ENCODE measurements at regions not wholly inside any gene's neighbourhood (a gene's known extent, or its start where the extent isn't known, plus 50 kb on each side); places are given as distances from the start of the nearest gene placed in this dataset.
"Not testable (repeated sequence)": the region's sequence is repeated elsewhere in the genome, so short reads cannot be mapped to it uniquely, and the experiment has no call there.

DNA sequence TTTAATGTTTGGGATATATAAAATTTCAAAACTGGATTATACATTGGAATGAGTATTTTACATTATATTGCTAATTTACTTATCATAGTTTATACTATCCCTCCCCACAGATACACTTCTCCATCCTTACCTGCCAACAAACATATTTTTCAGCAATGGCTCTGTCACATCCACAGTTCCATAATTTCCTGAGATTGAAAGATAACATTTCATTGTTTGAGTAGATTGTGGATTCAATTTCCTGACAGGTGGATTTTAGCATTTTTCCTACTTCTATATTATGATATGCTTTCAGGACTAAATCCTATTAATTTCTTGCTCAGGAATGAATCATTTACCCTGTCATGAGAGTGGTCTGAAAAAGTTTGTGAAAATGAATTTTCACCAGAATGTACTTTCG, 115.3 kb upstream of the KLHL4 start:
- TF ChIP-seq, protein P1, sequence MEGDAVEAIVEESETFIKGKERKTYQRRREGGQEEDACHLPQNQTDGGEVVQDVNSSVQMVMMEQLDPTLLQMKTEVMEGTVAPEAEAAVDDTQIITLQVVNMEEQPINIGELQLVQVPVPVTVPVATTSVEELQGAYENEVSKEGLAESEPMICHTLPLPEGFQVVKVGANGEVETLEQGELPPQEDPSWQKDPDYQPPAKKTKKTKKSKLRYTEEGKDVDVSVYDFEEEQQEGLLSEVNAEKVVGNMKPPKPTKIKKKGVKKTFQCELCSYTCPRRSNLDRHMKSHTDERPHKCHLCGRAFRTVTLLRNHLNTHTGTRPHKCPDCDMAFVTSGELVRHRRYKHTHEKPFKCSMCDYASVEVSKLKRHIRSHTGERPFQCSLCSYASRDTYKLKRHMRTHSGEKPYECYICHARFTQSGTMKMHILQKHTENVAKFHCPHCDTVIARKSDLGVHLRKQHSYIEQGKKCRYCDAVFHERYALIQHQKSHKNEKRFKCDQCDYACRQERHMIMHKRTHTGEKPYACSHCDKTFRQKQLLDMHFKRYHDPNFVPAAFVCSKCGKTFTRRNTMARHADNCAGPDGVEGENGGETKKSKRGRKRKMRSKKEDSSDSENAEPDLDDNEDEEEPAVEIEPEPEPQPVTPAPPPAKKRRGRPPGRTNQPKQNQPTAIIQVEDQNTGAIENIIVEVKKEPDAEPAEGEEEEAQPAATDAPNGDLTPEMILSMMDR (IDR thresholded peaks at IDR 0.05; ENCODE audit: poor library complexity, severe bottlenecking): no peak
- ATAC-seq (ENCODE audit: low read depth) (no peak), DNase-seq (ENCODE audit: low spot score) (no peak)
- Histone ChIP-seq H3K9me3 (ENCODE audit: severe bottlenecking) (no peaks in the 10 kb centered on the region), H3K27me3 (ENCODE audit: insufficient read depth, poor library complexity, severe bottlenecking) (no peaks in the 10 kb centered on the region), H3K36me3 (ENCODE audit: low read depth) (no peaks in the 10 kb centered on the region), H3K4me1 (ENCODE audit: insufficient read depth, poor library complexity, severe bottlenecking) (no peaks in the 10 kb centered on the region), H3K27ac (ENCODE audit: poor library complexity, severe bottlenecking) (no peak overlapping the region), H3K4me3 (ENCODE audit: severe bottlenecking) (no peak overlapping the region)

- no peaks in the 10 kb centered on the region for H3K9me3 ChIP-seq (ENCODE audit: severe bottlenecking)
- H3K36me3 ChIP-seq (ENCODE audit: low read depth): no peaks in the 10 kb centered on the region
- TF ChIP-seq, protein P1 (IDR thresholded peaks at IDR 0.05; ENCODE audit: poor library complexity, severe bottlenecking): no peak
- no peaks in the 10 kb centered on the region for H3K4me1 ChIP-seq (ENCODE audit: insufficient read depth, poor library complexity, severe bottlenecking)
- no peak overlapping the region for H3K4me3 ChIP-seq (ENCODE audit: severe bottlenecking)
- ATAC-seq (ENCODE audit: low read depth) (no peak), DNase-seq (ENCODE audit: low spot score) (no peak)
- H3K27ac ChIP-seq (ENCODE audit: poor library complexity, severe bottlenecking): no peak overlapping the region
- H3K27me3 ChIP-seq (ENCODE audit: insufficient read depth, poor library complexity, severe bottlenecking): no peaks in the 10 kb centered on the region
These were observed 114.1 kb upstream of the KLHL4 start for GRCh38 chrX:87403551-87403950.

DNA sequence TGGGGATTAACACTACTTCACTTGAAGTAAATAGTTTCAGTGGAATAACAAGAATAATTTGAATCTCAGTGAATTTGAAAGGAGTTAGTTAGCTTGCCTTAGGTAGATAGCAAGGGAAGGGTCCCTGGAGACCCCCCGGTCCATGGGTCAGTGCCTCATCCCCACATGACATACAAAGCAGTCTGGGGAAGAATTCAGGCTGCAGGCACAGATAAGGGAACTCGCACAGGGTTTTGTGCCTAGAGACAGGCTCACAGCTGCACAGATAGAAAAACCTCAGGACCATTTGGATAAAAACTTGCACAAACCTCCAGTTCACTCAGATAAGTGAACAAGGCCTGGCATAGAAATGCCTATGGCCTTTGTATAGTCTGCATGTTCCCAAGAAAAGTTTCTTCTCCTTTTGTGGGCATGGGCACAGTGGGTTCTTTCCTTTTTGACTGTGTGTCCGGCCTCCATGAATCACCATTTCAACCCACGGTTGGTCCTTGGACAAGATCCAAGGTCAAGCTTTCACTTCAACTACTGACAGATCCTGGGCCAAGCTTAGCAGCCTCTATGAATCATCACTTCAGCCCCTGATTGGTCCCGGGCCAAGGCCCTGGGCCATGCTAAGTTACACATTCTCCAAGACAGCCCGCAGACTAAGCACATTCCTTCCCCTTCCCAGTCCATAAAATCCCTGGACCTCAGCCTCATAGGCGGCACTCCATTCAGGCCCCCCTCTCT, 108.3 kb upstream of the KLHL4 start:
- ATAC-seq (ENCODE audit: low read depth) (peak; percentile 95), DNase-seq (ENCODE audit: low spot score) (peak; percentile 59)
- no peaks in the 10 kb centered on the region for H3K36me3 ChIP-seq (ENCODE audit: low read depth)
- TF ChIP-seq, protein P1 (IDR thresholded peaks at IDR 0.05; ENCODE audit: poor library complexity, severe bottlenecking): no peak
- no peak overlapping the region for H3K27ac ChIP-seq (ENCODE audit: poor library complexity, severe bottlenecking)
- H3K9me3 ChIP-seq (ENCODE audit: severe bottlenecking): no peaks in the 10 kb centered on the region
- peaks cover 3% of the 10 kb centered on the region for H3K4me1 ChIP-seq (ENCODE audit: insufficient read depth, poor library complexity, severe bottlenecking)
- H3K27me3 ChIP-seq (ENCODE audit: insufficient read depth, poor library complexity, severe bottlenecking): no peaks in the 10 kb centered on the region
- H3K4me3 ChIP-seq (ENCODE audit: severe bottlenecking): no peak overlapping the region

- Histone ChIP-seq H3K4me1 (ENCODE audit: insufficient read depth, poor library complexity, severe bottlenecking) (no peaks in the 10 kb centered on the region), H3K36me3 (ENCODE audit: low read depth) (no peaks in the 10 kb centered on the region), H3K4me3 (ENCODE audit: severe bottlenecking) (no peak overlapping the region), H3K27me3 (ENCODE audit: insufficient read depth, poor library complexity, severe bottlenecking) (no peaks in the 10 kb centered on the region), H3K9me3 (ENCODE audit: severe bottlenecking) (no peaks in the 10 kb centered on the region), H3K27ac (ENCODE audit: poor library complexity, severe bottlenecking) (no peak overlapping the region)
- no peak for ATAC-seq (ENCODE audit: low read depth)
- TF ChIP-seq, protein P1 (IDR thresholded peaks at IDR 0.05; ENCODE audit: poor library complexity, severe bottlenecking): no peak
- DNase-seq (ENCODE audit: low spot score): no peak
These were observed 92.0 kb upstream of the KLHL4 start for GRCh38 chrX:87425618-87426017.

DNA sequence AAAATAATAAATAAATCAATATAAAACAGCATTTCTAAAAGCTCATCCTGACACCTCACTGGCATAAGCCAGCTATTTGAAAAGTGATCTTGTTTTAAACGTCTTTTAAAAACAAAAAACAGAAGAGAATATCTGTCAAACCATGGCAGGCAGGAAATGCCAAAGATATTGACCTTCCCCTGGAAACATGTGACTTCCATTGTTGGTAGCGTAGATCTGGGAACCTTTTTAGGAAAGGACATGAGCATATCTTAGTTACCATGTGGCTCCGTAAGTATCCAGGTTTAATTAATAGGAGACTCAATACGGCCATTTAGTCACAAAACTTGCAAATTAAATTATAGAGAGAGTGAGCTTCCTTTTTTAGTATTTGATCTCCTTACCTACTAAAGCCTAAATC, 83.0 kb upstream of the KLHL4 start:
- ATAC-seq (ENCODE audit: low read depth) (no peak), DNase-seq (ENCODE audit: low spot score) (no peak)
- Histone ChIP-seq H3K4me1 (ENCODE audit: insufficient read depth, poor library complexity, severe bottlenecking) (no peaks in the 10 kb centered on the region), H3K9me3 (ENCODE audit: severe bottlenecking) (no peaks in the 10 kb centered on the region), H3K27me3 (ENCODE audit: insufficient read depth, poor library complexity, severe bottlenecking) (no peaks in the 10 kb centered on the region), H3K4me3 (ENCODE audit: severe bottlenecking) (no peak overlapping the region), H3K27ac (ENCODE audit: poor library complexity, severe bottlenecking) (no peak overlapping the region), H3K36me3 (ENCODE audit: low read depth) (no peaks in the 10 kb centered on the region)
- TF ChIP-seq, protein P1 (IDR thresholded peaks at IDR 0.05; ENCODE audit: poor library complexity, severe bottlenecking): no peak

DNA sequence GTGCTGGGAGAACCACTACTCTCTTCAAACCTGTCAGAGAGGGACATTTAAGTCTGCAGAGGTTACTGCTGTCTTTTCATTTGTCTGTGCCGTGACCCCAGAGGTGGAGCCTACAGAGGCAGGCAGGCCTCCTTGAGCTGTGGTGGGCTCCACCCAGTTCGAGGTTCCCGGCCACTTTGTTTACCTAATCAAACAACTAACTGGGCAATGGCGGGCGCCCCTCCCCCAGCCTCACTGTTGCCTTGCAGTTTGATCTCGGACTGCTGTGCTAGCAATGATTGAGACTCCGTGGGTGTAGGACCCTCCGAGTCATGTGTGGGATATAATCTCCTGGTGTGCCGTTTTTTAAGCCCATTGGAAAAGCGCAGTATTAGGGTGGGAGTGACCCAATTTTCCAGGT, 69.0 kb upstream of the KLHL4 start:
- H3K27me3 ChIP-seq (ENCODE audit: insufficient read depth, poor library complexity, severe bottlenecking); ATAC-seq (ENCODE audit: low read depth): not testable (repeated sequence)

DNA sequence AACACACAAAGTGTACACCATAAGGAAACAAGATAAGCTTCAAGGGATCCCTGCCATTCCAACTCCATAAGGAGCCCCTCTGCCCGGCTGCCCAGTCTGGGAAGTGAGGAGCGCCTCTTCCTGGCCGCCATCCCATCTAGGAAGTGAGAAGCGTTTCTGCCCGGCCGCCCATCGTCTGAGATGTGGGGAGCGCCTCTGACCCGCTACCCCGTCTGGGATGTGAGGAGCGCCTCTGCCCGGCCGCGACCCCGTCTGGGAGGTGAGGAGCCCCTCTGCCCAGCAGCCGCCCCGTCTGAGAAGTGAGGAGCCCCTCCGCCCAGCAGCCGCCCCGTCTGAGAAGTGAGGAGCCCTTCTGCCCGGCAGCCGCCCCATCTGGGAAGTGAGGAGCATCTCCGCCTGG, 51.8 kb upstream of the KLHL4 start:
- not testable (repeated sequence) for H3K4me1 ChIP-seq (ENCODE audit: insufficient read depth, poor library complexity, severe bottlenecking); ATAC-seq (ENCODE audit: low read depth); H3K27me3 ChIP-seq (ENCODE audit: insufficient read depth, poor library complexity, severe bottlenecking); DNase-seq (ENCODE audit: low spot score); H3K9me3 ChIP-seq (ENCODE audit: severe bottlenecking); H3K36me3 ChIP-seq (ENCODE audit: low read depth); H3K27ac ChIP-seq (ENCODE audit: poor library complexity, severe bottlenecking); H3K4me3 ChIP-seq (ENCODE audit: severe bottlenecking)

More for the DNA sequence above, 69.0 kb upstream of the KLHL4 start:
- DNase-seq (ENCODE audit: low spot score); H3K4me1 ChIP-seq (ENCODE audit: insufficient read depth, poor library complexity, severe bottlenecking); H3K36me3 ChIP-seq (ENCODE audit: low read depth); H3K9me3 ChIP-seq (ENCODE audit: severe bottlenecking); H3K4me3 ChIP-seq (ENCODE audit: severe bottlenecking); H3K27ac ChIP-seq (ENCODE audit: poor library complexity, severe bottlenecking): not testable (repeated sequence)
